OCI-LY3 (cell line): ENCODE measurements at regions not wholly inside any gene's neighbourhood (a gene's known extent, or its start where the extent isn't known, plus 50 kb on each side); places are given as distances from the start of the nearest gene placed in this dataset.

Experiments used
- H2AFZ ChIP-seq: fragments of 200-600, 300-600 bp; shearing (Covaris generic); 2 replicates; pipeline ENCODE4 v1.6.0; 2014; ENCODE audit warnings: antibody characterized with exemption, low read depth, low read length
- H3K27ac ChIP-seq: fragments of 200-600, 300-600 bp; sonication (generic); 2 replicates; pipeline ENCODE4 v1.5.1; 2014; ENCODE audit warnings: mild to moderate bottlenecking, low read length, moderate library complexity, mixed read lengths
- H3K27me3 ChIP-seq: fragments of 200-600, 300-600 bp; sonication (generic); 2 replicates; pipeline ENCODE4 v1.6.1; 2014; ENCODE audit warnings: low read depth, low read length, mixed read lengths
- H3K36me3 ChIP-seq: fragments of 200-600, 300-600 bp; sonication (generic); replicated peaks from 2 replicates; pipeline ENCODE3; 2014; ENCODE audit warnings: low read depth, low read length, mixed read lengths
- H3K4me1 ChIP-seq: fragments of 300-600, 200-600 bp; sonication (generic); 2 replicates; pipeline ENCODE4 v1.6.1; 2014; ENCODE audit warnings: low read length, mixed read lengths
- H3K4me2 ChIP-seq: fragments of 200-600, 300-600 bp; sonication (generic); 2 replicates; pipeline ENCODE4 v1.6.1; 2014; ENCODE audit warnings: low read length, mixed read lengths
- H3K4me3 ChIP-seq: fragments of 300-600, 200-600 bp; sonication (generic); 2 replicates; pipeline ENCODE4 v1.5.1; 2014; ENCODE audit warnings: antibody characterized with exemption, mild to moderate bottlenecking, low read length, moderate library complexity
- H3K79me2 ChIP-seq: fragments of 300-600, 200-600 bp; shearing (Covaris generic); 2 replicates; pipeline ENCODE4 v1.6.1; 2014; ENCODE audit warnings: mild to moderate bottlenecking, low read length, mixed read lengths
- H3K9ac ChIP-seq: fragments of 300-600, 200-600 bp; shearing (Covaris generic); 2 replicates; pipeline ENCODE4 v1.6.0; 2014; ENCODE audit warnings: mild to moderate bottlenecking, low read length, moderate library complexity
- H3K9me3 ChIP-seq: fragments of 200-600, 300-600 bp; shearing (Covaris generic); 2 replicates; pipeline ENCODE4 v1.6.1; 2014; ENCODE audit warnings: low read length, mixed read lengths; ENCODE audit not compliant: insufficient read depth
- H4K20me1 ChIP-seq: fragments of 200-600, 300-600 bp; sonication (generic); 2 replicates; pipeline ENCODE4 v1.6.1; 2016; ENCODE audit warnings: low read length, mixed read lengths; ENCODE audit not compliant: insufficient read depth
- EZH2phosphoT487 ChIP-seq: fragments of 200-600 bp; shearing (Covaris generic); IDR thresholded peaks from 2 replicates; pipeline ENCODE4 v1.6.1; 2018; ENCODE audit warnings: antibody characterized with exemption, mixed run types, low read depth
- TF ChIP-seq, protein P1 (sequence below): fragments of 200-600, 300-600 bp; sonication (generic); IDR thresholded peaks from 2 replicates; pipeline ENCODE4 v1.5.1; 2014; ENCODE audit warnings: antibody characterized with exemption, low read length, low read depth

DNA sequence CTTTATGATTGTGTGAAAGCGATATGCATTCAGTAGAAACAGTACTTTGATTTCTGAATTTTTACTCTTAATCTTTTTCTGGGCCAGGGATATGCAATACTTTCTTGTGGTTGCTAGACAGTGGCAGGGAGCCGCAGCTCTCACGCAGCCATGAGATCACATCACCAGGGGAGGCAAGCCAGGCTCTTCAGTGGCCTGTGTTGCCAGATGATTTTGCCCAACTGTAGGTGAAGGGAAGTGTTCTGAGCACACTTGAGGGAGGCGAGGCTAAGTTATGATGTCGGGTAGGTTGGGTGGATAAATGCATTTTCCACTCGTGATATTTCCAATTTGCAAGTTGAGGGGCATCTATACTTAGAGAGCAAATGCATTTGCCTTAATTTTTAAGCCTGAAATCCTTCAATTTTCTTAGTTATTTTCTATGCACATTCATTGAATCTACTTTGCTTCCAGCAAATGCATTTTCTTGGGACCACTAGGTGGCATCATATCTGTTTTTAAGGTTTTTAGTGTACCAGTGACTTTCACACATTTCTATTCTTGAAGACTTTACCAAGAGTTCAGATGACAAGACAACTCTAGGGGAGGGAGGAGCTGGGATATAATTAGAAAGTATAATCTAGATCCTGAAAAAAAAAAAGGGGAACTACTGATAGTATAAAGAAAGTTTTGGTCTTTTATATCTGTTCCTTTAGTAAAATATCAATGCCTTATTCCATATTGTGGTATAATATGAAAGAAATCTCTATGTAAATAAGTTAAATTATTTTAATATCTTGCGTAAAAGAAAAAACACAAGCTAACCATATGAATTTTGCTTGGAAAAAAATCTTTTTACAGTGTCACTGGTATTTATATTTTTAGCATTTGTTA lies 643.3 kb downstream of the SOCS6 start:
- Histone ChIP-seq H3K4me3 (peak overlapping the region; percentile 30), H3K4me1 (no peaks in the 10 kb centered on the region), H4K20me1 (no peaks in the 10 kb centered on the region), H2AFZ (peak overlapping the region; percentile 53), H3K79me2 (no peaks in the 10 kb centered on the region), H3K9ac (no peak overlapping the region), H3K4me2 (peak overlapping the region; percentile 43), H3K27ac (no peak overlapping the region), H3K36me3 (no peaks in the 10 kb centered on the region), H3K9me3 (no peaks in the 10 kb centered on the region), H3K27me3 (no peaks in the 10 kb centered on the region)
- TF ChIP-seq, protein P1, sequence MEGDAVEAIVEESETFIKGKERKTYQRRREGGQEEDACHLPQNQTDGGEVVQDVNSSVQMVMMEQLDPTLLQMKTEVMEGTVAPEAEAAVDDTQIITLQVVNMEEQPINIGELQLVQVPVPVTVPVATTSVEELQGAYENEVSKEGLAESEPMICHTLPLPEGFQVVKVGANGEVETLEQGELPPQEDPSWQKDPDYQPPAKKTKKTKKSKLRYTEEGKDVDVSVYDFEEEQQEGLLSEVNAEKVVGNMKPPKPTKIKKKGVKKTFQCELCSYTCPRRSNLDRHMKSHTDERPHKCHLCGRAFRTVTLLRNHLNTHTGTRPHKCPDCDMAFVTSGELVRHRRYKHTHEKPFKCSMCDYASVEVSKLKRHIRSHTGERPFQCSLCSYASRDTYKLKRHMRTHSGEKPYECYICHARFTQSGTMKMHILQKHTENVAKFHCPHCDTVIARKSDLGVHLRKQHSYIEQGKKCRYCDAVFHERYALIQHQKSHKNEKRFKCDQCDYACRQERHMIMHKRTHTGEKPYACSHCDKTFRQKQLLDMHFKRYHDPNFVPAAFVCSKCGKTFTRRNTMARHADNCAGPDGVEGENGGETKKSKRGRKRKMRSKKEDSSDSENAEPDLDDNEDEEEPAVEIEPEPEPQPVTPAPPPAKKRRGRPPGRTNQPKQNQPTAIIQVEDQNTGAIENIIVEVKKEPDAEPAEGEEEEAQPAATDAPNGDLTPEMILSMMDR, result peak; percentile 99
- TF ChIP-seq EZH2phosphoT487, result no peak

DNA sequence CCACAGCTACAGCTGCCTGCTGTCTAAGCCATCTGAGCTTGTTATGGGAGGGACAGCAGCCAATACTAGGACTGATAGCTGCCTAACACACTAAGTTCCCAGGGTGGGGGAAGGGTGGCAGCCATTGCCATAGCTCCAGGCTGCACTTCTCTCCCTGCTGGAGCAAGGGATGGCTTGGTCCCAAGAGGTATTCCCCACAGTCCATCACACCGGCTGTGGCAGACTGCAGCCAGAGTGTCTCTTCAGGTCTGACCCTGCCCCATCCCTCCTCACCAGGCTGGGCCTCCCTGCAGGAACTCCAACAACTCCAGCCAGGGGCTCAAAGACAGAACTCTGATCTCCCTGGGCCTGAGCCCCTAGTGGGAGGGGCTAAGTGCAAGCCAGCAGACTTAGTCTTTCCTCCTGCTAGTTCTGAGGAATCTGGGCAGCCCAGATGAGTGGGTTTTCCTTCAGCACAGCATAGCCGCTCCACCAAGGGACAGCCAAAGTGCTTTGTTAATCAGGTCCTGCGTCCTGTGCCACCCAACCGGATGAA lies 632.1 kb downstream of the SOCS6 start:
- Histone ChIP-seq H2AFZ (no peak overlapping the region), H3K27me3 (no peaks in the 10 kb centered on the region), H3K4me3 (no peak overlapping the region), H3K36me3 (no peaks in the 10 kb centered on the region), H3K4me2 (no peak overlapping the region), H3K27ac (no peak overlapping the region), H3K79me2 (no peaks in the 10 kb centered on the region), H3K9ac (no peak overlapping the region), H3K9me3 (peaks cover 4% of the 10 kb centered on the region; the same call in 1 of the 2 replicates), H3K4me1 (no peaks in the 10 kb centered on the region), H4K20me1 (no peaks in the 10 kb centered on the region)
- TF ChIP-seq, protein P1, result no peak
- TF ChIP-seq EZH2phosphoT487, result no peak

DNA sequence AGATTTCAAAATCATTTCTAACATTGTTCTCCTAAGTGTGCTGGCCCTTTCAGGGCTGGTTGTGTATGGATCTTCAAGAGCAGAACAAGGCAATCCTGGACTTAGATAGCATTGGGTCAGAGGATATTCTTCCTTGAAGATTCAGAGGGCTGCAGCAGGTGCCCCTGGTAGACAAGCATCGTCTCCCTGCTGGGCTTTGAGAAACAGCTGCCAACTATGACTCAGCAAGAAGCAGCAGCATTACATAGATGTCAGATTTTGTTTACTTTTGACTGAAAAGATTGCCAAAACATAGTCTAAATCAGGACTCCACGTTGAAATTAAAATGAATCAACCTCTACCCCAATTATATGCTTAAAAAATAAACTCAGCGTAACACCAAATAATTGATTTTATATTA lies 618.8 kb downstream of the SOCS6 start:
- Histone ChIP-seq H3K9ac (no peak overlapping the region), H3K27me3 (no peaks in the 10 kb centered on the region), H3K9me3 (no peaks in the 10 kb centered on the region), H3K4me2 (no peak overlapping the region), H3K4me1 (no peaks in the 10 kb centered on the region), H4K20me1 (no peaks in the 10 kb centered on the region), H2AFZ (no peak overlapping the region), H3K4me3 (no peak overlapping the region), H3K79me2 (no peaks in the 10 kb centered on the region), H3K27ac (no peak overlapping the region), H3K36me3 (no peaks in the 10 kb centered on the region)
- TF ChIP-seq, protein P1, result no peak
- no peak for TF ChIP-seq EZH2phosphoT487

DNA sequence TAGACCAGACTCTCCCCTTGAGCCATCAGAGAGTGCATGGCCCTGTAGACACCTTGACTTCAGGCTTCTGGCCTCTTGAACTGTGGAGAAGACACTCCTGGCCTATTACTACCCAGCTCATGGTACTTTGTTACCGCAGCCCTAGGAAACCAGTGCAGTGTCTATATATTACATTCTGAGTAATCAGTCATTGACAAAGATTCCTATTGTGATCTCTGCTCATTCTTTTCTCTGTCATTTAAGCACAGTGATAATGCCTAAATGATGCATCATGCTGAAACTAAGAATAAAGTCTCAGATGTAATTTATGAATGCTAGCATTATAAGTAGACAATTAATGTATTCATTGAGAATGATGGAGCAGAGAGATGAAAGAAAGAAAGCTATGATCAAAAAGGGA lies 603.5 kb downstream of the SOCS6 start:
- Histone ChIP-seq H3K4me2 (no peak overlapping the region), H3K79me2 (no peaks in the 10 kb centered on the region), H2AFZ (no peak overlapping the region), H3K27me3 (no peaks in the 10 kb centered on the region), H3K4me1 (no peaks in the 10 kb centered on the region), H3K9ac (no peak overlapping the region), H4K20me1 (no peaks in the 10 kb centered on the region), H3K27ac (no peak overlapping the region), H3K4me3 (no peak overlapping the region), H3K36me3 (no peaks in the 10 kb centered on the region), H3K9me3 (no peaks in the 10 kb centered on the region)
- no peak for TF ChIP-seq EZH2phosphoT487
- TF ChIP-seq, protein P1, result no peak
